Neural cell (in vitro differentiated cells): ENCODE measurements at regions not wholly inside any gene's neighbourhood (a gene's known extent, or its start where the extent isn't known, plus 50 kb on each side); places are given as distances from the start of the nearest gene placed in this dataset.

ENCODE experiments used
- H2AFZ ChIP-seq: fragments of 200-600, 300-800 bp; sonication (generic), shearing (Covaris generic); 2 replicates; pipeline ENCODE4 v1.6.0; 2014; ENCODE audit warnings: low read depth, mild to moderate bottlenecking, antibody characterized with exemption, low read length, moderate library complexity
- H3F3A ChIP-seq: fragments of 200-600 bp; shearing (Covaris generic); 2 replicates; pipeline ENCODE4 v1.6.1; 2016; ENCODE audit warnings: mild to moderate bottlenecking, moderate library complexity, mixed read lengths, antibody characterized with exemption, low read length; ENCODE audit not compliant: insufficient read depth, poor library complexity, severe bottlenecking
- H3K27ac ChIP-seq: fragments of 200-600, 300-800 bp; sonication (generic), shearing (Covaris generic); 2 replicates; pipeline ENCODE4 v1.5.1; 2014; ENCODE audit warnings: mild to moderate bottlenecking, low read length, moderate library complexity
- H3K27me3 ChIP-seq: fragments of 300-800, 200-600 bp; sonication (generic), shearing (Covaris generic); 2 replicates; pipeline ENCODE4 v1.6.0; 2014; ENCODE audit warnings: mild to moderate bottlenecking, low read depth, low read length, moderate library complexity; ENCODE audit not compliant: insufficient read depth
- H3K36me3 ChIP-seq: fragments of 300-800, 200-600 bp; sonication (generic), shearing (Covaris generic); 2 replicates; pipeline ENCODE4 v1.5.1; 2014; ENCODE audit warnings: mild to moderate bottlenecking, antibody characterized with exemption, low read length, moderate library complexity; ENCODE audit not compliant: insufficient read depth
- H3K4me2 ChIP-seq: fragments of 300-800, 200-600 bp; sonication (generic), shearing (Covaris generic); 2 replicates; pipeline ENCODE4 v1.6.0; 2014; ENCODE audit warnings: mild to moderate bottlenecking, low read length
- H3K4me3 ChIP-seq: fragments of 300-800, 200-600 bp; sonication (generic), shearing (Covaris generic); 2 replicates; pipeline ENCODE4 v1.5.1; 2014; ENCODE audit warnings: mild to moderate bottlenecking, low read length, moderate library complexity
- H3K79me2 ChIP-seq: fragments of 200-600 bp; shearing (Covaris generic); replicated peaks from 2 replicates; pipeline ENCODE4 v1.6.0; 2014; ENCODE audit warnings: mild to moderate bottlenecking, low read length, moderate library complexity; ENCODE audit not compliant: insufficient read depth
- H3K9ac ChIP-seq: fragments of 300-800, 200-600 bp; sonication (generic), shearing (Covaris generic); 2 replicates; pipeline ENCODE4 v1.6.1; 2016; ENCODE audit warnings: mild to moderate bottlenecking, low read length, mixed read lengths
- H3K9me2 ChIP-seq: fragments of 200-600 bp; shearing (Covaris generic); 2 replicates; pipeline ENCODE4 v1.6.1; 2016; ENCODE audit warnings: mild to moderate bottlenecking, low read length, mixed read lengths; ENCODE audit not compliant: insufficient read depth
- H3K9me3 ChIP-seq: fragments of 200-600, 300-800 bp; sonication (generic), shearing (Covaris generic); 2 replicates; pipeline ENCODE4 v1.6.1; 2016; ENCODE audit warnings: mild to moderate bottlenecking, mixed run types, low read length, moderate library complexity, mixed read lengths
- H4K20me1 ChIP-seq: fragments of 200-600 bp; shearing (Covaris generic); 2 replicates; pipeline ENCODE4 v1.6.1; 2016; ENCODE audit warnings: mild to moderate bottlenecking, mixed run types; ENCODE audit not compliant: insufficient read depth
- CTCF ChIP-seq: fragments of 450-650 bp; IDR thresholded peaks from 2 replicates; pipeline ENCODE4 v1.5.1; 2014; ENCODE audit warnings: antibody characterized with exemption, mild to moderate bottlenecking, moderate library complexity; ENCODE audit not compliant: poor library complexity, severe bottlenecking
- EP300 ChIP-seq: fragments of 450-650 bp; conservative IDR thresholded peaks from 2 replicates; pipeline ENCODE4 v1.6.1; 2014; ENCODE audit warnings: antibody characterized with exemption, mild to moderate bottlenecking, moderate library complexity; ENCODE audit not compliant: poor library complexity, severe bottlenecking
- EZH2 ChIP-seq: fragments of 200-600, 300-800 bp; shearing (Covaris generic), sonication (generic); IDR thresholded peaks from 2 replicates; pipeline ENCODE4 v1.6.1; 2014; ENCODE audit warnings: antibody characterized with exemption, low read length, borderline replicate concordance, mild to moderate bottlenecking; ENCODE audit not compliant: insufficient read depth, poor library complexity, severe bottlenecking
- MXI1 ChIP-seq: fragments of 450-650 bp; conservative IDR thresholded peaks from 2 replicates; pipeline ENCODE4 v1.6.1; 2014; ENCODE audit warnings: antibody characterized with exemption, mild to moderate bottlenecking; ENCODE audit not compliant: poor library complexity, severe bottlenecking
- POLR2AphosphoS5 ChIP-seq: IDR thresholded peaks from 2 replicates; pipeline ENCODE4 v1.6.1; 2012
- RAD21 ChIP-seq: fragments of 450-650 bp; conservative IDR thresholded peaks from 2 replicates; pipeline ENCODE4 v1.6.1; 2014; ENCODE audit warnings: antibody characterized with exemption, mild to moderate bottlenecking, moderate library complexity
- REST ChIP-seq: IDR thresholded peaks from 2 replicates; pipeline ENCODE4 v1.6.1; 2012; ENCODE audit warnings: borderline replicate concordance
- SMC3 ChIP-seq: fragments of 450-650 bp; conservative IDR thresholded peaks from 2 replicates; pipeline ENCODE4 v1.6.1; 2014; ENCODE audit warnings: antibody characterized with exemption, mild to moderate bottlenecking, moderate library complexity; ENCODE audit not compliant: poor library complexity
- TAF1 ChIP-seq: IDR thresholded peaks from 2 replicates; pipeline ENCODE4 v1.6.1; 2012; ENCODE audit warnings: low read depth

GRCh38 chr7:33831389-33832141 is 73.8 kb upstream of the BMPER start:
- no peaks in the 10 kb centered on the region for H4K20me1 ChIP-seq
- H3K79me2 ChIP-seq = no peaks in the 10 kb centered on the region
- no peak overlapping the region for H2AFZ ChIP-seq
- no peaks in the 10 kb centered on the region for H3K36me3 ChIP-seq
- H3K9me3 ChIP-seq = no peaks in the 10 kb centered on the region
- H3K4me3 ChIP-seq = no peak overlapping the region
- TF ChIP-seq CTCF = no peak
- no peak for TF ChIP-seq EP300
- no peak for TF ChIP-seq REST
- no peak for TF ChIP-seq TAF1
- TF ChIP-seq RAD21 = no peak
- no peak for TF ChIP-seq SMC3
- TF ChIP-seq POLR2AphosphoS5 = no peak
- TF ChIP-seq EZH2 = no peak
- no peak for TF ChIP-seq MXI1
- no peaks in the 10 kb centered on the region for H3K9me2 ChIP-seq
- H3K27ac ChIP-seq = no peak overlapping the region
- no peaks in the 10 kb centered on the region for H3F3A ChIP-seq
- H3K4me2 ChIP-seq = no peak overlapping the region
- H3K27me3 ChIP-seq = no peaks in the 10 kb centered on the region
- no peak overlapping the region for H3K9ac ChIP-seq

- Histone ChIP-seq H3K4me2 (no peak overlapping the region), H3K79me2 (no peaks in the 10 kb centered on the region)
- TF ChIP-seq REST = no peak
- TF ChIP-seq EP300 = peak; percentile 37
- no peak for TF ChIP-seq TAF1
- no peak for TF ChIP-seq EZH2
- peak; percentile 49 for TF ChIP-seq POLR2AphosphoS5
- no peak for TF ChIP-seq SMC3
These were observed 73.0 kb upstream of the BMPER start for GRCh38 chr7:33832271-33832721.

More at GRCh38 chr7:33832271-33832721, 73.0 kb upstream of the BMPER start:
- Histone ChIP-seq H4K20me1 (no peaks in the 10 kb centered on the region), H3K9me2 (no peaks in the 10 kb centered on the region), H3K27me3 (no peaks in the 10 kb centered on the region), H3K36me3 (no peaks in the 10 kb centered on the region), H3K9me3 (no peaks in the 10 kb centered on the region), H3K4me3 (no peak overlapping the region), H3F3A (no peaks in the 10 kb centered on the region), H2AFZ (no peak overlapping the region), H3K27ac (no peak overlapping the region), H3K9ac (no peak overlapping the region)
